Stimulated activated CD8-positive, alpha-beta memory T cell treated with anti-CD3 and anti-CD28 coated beads, Interleukin-4, amount 100 ng/mL, for 24 hours (primary cell): ENCODE measurements at regions not wholly inside any gene's neighbourhood (a gene's known extent, or its start where the extent isn't known, plus 50 kb on each side); places are given as distances from the start of the nearest gene placed in this dataset.

Experiments
- DNase-seq: peaks from one replicate; pipeline ENCODE4 v3.0.0-alpha.2; 2020; ENCODE audit warnings: low read depth

- DNase-seq: no peak
These were observed 348.8 kb upstream of the SPTLC3 start for GRCh38 chr20:12659942-12660341.

- DNase-seq: no peak
These were observed 347.9 kb upstream of the SPTLC3 start for GRCh38 chr20:12660918-12661317.

- DNase-seq: no peak
These were observed 338.5 kb upstream of the SPTLC3 start for GRCh38 chr20:12670301-12670700.

GRCh38 chr20:12673352-12673751 is 335.4 kb upstream of the SPTLC3 start:
- no peak for DNase-seq

DNA sequence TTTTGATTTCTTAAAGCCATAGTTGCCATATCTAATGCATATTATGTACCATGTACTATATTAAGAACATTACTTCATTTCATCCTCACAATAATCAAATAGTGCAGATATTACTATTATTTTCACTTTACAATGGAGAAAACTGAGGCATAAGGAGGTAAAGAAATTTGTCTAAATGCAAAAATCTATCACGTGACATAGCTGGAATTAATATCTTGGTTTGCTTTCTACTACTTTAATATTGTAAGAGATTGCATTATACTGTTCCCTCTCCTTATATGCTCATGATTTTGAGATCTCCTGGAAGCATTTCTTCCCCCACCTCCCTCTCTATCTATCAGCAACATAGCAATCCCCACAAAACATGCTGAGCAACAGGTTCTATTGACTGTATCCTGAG is 330.8 kb upstream of the SPTLC3 start:
- no peak for DNase-seq

DNA sequence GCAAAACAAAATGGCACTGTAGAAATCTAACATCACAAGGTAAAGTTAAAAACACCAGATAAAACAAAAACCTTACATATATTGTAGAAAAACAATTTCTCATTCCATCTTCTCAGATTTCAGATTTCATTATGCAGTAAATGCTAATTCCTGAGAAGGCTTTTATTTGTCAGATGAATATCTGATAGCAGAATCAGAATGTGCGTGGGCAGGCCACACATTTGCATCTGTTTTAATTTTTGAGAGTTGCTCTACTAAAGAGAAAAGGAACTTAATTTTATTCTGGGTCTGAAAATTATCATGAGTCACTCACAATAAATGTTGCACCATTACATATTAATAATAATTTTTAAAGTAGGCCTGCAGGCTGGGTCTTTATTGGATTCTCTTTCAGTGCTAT is 329.3 kb upstream of the SPTLC3 start:
- no peak for DNase-seq

- no peak for DNase-seq
These were observed 326.2 kb upstream of the SPTLC3 start for GRCh38 chr20:12682613-12683012.

GRCh38 chr20:12687476-12687875 is 321.3 kb upstream of the SPTLC3 start:
- no peak for DNase-seq

DNA sequence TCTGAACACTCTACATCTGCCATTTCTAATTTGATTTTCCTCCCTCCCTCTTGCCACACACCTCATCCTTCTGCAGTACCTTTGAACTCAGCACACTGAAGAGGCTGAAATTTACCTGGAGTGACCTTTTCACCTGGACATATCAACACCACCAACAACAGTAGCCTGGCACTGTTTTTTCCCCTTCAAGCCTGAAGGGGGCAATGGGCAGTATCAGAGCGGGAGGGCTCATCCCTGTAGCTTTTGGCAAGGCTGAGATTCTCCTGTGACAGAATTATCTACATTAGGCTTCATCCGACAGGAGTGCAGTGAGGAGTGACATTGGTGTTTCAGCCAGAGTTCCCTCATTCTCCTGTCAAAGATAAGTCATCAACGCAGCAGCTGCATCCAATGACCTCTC is 312.8 kb upstream of the SPTLC3 start:
- no peak for DNase-seq

DNA sequence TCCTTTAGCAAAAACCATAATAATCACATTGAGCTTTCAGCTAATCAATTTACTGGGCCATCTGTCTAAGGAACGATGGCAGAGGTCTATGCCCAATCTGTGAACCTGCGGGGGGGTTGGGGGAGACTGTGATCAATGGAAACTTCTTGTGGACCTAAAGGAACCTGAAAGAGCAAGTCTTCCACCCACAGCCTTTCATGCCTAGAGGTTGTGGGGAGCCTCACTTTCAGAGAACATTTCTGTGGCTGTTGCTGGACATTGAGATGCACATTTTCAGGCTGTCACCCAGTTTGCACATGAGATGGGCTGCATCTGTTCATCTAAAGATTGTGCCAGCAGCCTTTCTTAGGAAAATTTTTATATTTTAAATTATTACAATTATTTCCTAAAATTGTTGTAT is 310.0 kb upstream of the SPTLC3 start:
- no peak for DNase-seq

DNA sequence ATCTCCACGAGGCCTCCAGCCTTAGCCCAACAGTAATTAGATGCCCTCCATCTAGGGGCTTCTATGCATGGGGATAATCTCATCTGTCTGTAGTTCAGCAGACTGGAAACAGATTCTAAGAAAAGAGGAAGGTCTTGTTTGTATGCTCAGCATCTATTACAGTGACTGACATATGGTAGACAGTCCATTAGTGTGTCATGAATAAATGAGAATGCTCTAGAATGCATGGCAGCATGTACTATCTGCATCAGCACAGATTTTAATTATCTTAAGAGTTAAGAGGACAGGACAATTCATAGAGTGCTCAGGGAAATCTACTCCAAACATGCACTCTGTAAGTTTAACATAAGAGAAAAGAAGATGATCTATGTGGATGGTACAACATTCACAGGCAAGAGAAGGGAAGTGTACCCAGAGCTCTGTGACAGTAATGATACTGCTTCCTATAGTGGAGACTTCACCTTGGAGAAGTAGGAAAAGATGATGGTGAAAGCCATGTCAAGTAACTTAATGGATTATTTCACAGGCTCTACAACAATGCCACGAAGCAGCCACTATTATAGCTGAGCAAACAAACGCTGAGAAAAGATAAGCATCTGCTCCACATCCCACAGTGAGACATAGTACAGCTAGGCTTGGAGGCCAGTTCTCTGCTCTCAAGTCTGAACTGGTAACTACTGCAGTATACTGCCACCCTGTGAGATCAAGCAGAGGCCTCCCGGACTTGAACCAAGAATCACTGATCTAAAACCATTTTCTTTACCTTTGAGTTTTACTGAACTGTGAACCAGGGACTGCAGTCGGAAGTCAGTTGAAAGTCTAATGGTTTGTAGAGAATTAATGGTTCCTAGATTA is 309.2 kb upstream of the SPTLC3 start:
- no peak for DNase-seq

GRCh38 chr20:12700701-12701100 is 308.1 kb upstream of the SPTLC3 start:
- DNase-seq: no peak

DNA sequence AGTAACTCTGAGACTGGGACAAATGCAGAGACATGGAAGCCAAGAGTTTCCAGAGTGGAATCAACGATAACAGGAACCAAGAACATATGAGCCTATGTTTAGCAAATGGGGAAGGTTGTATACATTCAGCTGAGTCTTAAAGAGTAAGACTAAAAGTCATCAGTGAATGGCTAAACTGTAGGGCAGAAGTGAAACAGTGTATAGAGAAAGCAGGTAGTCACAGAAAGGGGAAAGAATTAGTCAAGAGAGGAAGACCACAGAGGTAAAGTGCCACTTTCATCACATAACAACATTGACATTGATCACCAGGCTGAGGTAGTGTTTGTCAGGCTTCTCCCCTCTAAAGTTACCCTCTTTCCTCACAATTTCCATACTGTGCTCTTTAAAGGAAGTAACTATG is 306.5 kb upstream of the SPTLC3 start:
- DNase-seq: no peak

GRCh38 chr20:12715371-12715770 is 293.4 kb upstream of the SPTLC3 start:
- DNase-seq: no peak

- no peak for DNase-seq
These were observed 292.6 kb upstream of the SPTLC3 start for GRCh38 chr20:12715991-12716680.

DNA sequence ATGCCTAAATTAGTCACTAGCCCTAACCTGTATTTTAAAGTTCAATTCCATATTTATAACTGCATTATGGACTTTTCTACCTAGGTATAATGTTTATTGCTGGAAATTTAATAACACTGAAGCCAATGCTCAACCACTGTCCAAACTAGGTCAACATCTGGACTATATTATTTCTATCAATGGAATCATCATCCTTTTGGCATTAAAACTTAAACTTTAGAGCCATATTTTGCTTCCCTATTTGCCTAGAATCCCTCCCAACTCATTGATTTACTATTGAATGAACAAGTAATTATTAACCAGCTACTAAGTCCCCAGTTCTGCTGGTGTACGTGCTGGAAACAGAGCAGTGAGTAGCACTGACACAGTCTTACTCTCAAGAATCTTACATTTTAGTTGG is 291.7 kb upstream of the SPTLC3 start:
- no peak for DNase-seq

DNA sequence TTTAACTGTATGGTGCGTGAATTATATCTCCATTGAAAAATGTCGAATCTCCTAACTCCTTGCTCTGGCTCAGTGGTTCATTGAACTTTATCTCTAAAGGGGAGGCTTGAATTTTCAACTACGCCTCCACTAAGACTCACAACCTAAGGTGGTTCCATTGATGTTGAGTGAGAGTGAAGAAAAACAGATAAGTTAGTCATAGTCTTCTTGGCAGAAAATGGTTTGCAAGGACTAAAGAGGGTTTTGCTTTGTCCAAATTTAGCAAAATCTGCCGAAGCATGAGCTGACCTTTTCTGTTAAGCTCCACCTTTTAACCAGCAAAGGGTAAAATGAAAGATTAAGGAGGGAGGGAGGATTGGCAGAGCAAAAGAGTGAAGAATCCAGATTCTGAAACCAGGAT is 290.2 kb upstream of the SPTLC3 start:
- no peak for DNase-seq

- DNase-seq: no peak
These were observed 287.1 kb upstream of the SPTLC3 start for GRCh38 chr20:12721636-12722035.

DNA sequence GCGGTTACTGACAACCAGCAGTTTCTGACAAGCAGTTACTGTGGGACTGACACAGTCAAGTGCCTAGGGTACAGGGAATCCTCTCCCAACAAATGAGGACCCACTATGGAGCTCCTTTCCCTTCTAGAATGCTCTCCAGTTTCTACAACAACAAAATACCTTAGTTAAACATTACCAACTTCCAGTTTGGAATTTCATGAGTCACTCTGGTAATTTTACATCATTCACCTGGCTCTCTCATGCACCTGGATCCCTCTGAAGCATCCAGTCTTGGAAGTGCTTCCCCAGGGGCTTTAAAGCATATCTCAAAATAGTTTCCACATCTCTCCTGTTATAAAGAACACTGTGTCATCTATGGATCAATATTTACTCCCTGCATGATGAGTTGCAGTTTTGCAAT is 286.7 kb upstream of the SPTLC3 start:
- DNase-seq: no peak

GRCh38 chr20:12723811-12724210 is 285.0 kb upstream of the SPTLC3 start:
- no peak for DNase-seq

- DNase-seq: no peak
These were observed 280.0 kb upstream of the SPTLC3 start for GRCh38 chr20:12728782-12729181.

DNA sequence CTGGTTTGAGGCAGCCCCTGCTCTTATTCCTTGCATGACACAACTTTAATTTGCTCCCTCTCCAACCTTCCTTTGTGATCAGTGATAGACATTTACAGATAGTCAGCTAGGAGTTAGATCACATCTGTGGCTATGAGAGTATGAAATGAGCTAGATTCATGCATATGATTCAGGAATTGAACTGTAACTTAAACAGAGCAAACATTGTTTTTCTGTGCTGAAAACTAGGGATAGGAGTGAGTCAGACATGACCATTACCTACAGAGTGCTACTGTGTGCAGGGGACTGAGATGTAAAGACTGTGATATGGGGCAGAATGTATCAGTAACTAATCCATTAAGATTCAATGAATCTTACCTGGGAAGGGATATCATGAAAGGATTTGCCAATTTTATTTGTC is 279.4 kb upstream of the SPTLC3 start:
- no peak for DNase-seq

DNA sequence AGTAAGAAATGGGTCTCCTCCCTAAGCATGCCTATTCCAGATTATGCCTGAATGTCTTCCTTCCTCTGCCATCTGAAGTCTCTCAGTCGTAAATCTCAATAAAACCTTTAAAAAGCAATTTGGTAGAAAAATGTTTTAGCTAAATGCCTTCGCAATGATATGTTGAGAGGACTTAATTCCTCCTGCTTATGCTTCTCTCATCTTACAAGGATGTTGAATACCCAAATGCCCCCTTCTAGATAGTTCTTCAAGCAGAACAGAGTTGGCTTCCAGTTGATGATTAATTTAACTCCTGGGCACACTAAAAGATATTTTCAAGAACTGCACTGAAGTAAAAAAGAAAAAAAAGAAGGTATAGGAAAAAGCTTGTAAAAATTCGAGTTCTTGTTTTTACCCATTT is 275.0 kb upstream of the SPTLC3 start:
- no peak for DNase-seq

DNA sequence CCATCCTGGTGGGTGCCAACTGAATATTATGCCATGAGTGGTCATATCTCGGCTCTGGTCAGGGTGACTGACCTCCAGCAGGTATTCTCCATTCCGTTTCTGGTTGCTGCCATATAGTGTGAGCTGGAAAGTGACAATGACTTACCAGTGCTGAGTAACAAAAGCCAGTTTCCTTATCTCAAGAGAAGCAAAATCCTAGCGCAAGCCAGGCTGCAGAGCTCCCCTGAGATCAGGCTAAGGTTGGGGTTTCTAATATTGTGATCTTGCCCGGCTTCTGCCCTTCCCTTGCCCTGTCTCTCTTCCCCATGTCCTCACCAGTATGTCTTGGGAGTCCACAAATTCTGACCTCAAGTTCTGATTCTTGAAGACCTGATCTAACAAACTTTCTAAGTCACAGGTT is 271.3 kb upstream of the SPTLC3 start:
- DNase-seq: no peak
